GM21717 (cell line): ENCODE measurements at regions not wholly inside any gene's neighbourhood (a gene's known extent, or its start where the extent isn't known, plus 50 kb on each side); places are given as distances from the start of the nearest gene placed in this dataset.

Experiments
- ATAC-seq: cut with Tn5 transposase; IDR thresholded peaks from one replicate; pipeline ENCODE4 v1.9.1; 2021; ENCODE audit warnings: mild to moderate bottlenecking, moderate library complexity; ENCODE audit not compliant: unreplicated experiment

GRCh38 chr5:155068616-155069100 lies 55.1 kb downstream of the KIF4B start:
- ATAC-seq: no peak

GRCh38 chr5:155069961-155070360 lies 56.4 kb downstream of the KIF4B start:
- ATAC-seq: no peak

- no peak for ATAC-seq
Measured at GRCh38 chr5:155070781-155071180, 57.2 kb downstream of the KIF4B start.

GRCh38 chr5:155076379-155076778 lies 62.8 kb downstream of the KIF4B start:
- no peak for ATAC-seq

GRCh38 chr5:155079698-155080097 lies 66.1 kb downstream of the KIF4B start:
- ATAC-seq: no peak

- no peak for ATAC-seq
Measured at GRCh38 chr5:155080721-155081120, 67.2 kb downstream of the KIF4B start.

GRCh38 chr5:155081618-155082017 lies 68.1 kb downstream of the KIF4B start:
- ATAC-seq: no peak

GRCh38 chr5:155082401-155082800 lies 68.8 kb downstream of the KIF4B start:
- ATAC-seq: no peak

GRCh38 chr5:155085282-155085989 lies 71.9 kb downstream of the KIF4B start:
- ATAC-seq: no peak

GRCh38 chr5:155087036-155087435 lies 73.5 kb downstream of the KIF4B start:
- ATAC-seq: no peak

GRCh38 chr5:155088811-155089210 lies 75.3 kb downstream of the KIF4B start:
- ATAC-seq: no peak

- no peak for ATAC-seq
Measured at GRCh38 chr5:155089643-155090042, 76.1 kb downstream of the KIF4B start.

- no peak for ATAC-seq
Measured at GRCh38 chr5:155091063-155091648, 77.6 kb downstream of the KIF4B start.

GRCh38 chr5:155091768-155092717 lies 78.5 kb downstream of the KIF4B start:
- ATAC-seq: no peak

GRCh38 chr5:155094455-155094854 lies 80.9 kb downstream of the KIF4B start:
- ATAC-seq: no peak

GRCh38 chr5:155097995-155098394 lies 84.4 kb downstream of the KIF4B start:
- no peak for ATAC-seq

GRCh38 chr5:155098433-155098832 lies 84.9 kb downstream of the KIF4B start:
- no peak for ATAC-seq

GRCh38 chr5:155101697-155102096 lies 88.1 kb downstream of the KIF4B start:
- ATAC-seq: no peak

GRCh38 chr5:155103146-155103545 lies 89.6 kb downstream of the KIF4B start:
- no peak for ATAC-seq

- no peak for ATAC-seq
Measured at GRCh38 chr5:155104441-155104840, 90.9 kb downstream of the KIF4B start.

- ATAC-seq: no peak
Measured at GRCh38 chr5:155106221-155106620, 92.7 kb downstream of the KIF4B start.
